GM12878 (cell line): ENCODE measurements at regions not wholly inside any gene's neighbourhood (a gene's known extent, or its start where the extent isn't known, plus 50 kb on each side); places are given as distances from the start of the nearest gene placed in this dataset.

Experiments
- ATAC-seq: fragments of 200-7000 bp; cut with Tn5 transposase; 3 replicates; pipeline ENCODE4 v1.9.1; 2020; ENCODE audit warnings: mild to moderate bottlenecking, moderate library complexity
- BruUV-seq: library from RNA; stranded (reverse); fragments of 400-500 nt; replicated peaks from 2 replicates; lab custom pipeline; 2021; lab: Mats Ljungman, UMichigan
- CTCF ChIA-PET: fragments of 300-600 bp; sonication (Branson Sonifier 250); formaldehyde crosslinking; extraction: SDS; loops from one replicate; lab custom pipeline; 2021; ENCODE audit warnings: inconsistent platforms; lab: Yijun Ruan, JAX
- POLR2A ChIA-PET: fragments of 350-600 bp; formaldehyde crosslinking; extraction: SDS; loops from one replicate; lab custom pipeline; 2021; ENCODE audit warnings: inconsistent platforms; lab: Charles Lee
- RAD21 ChIA-PET: fragments of 300-600 bp; sonication (Branson Sonifier 250); formaldehyde crosslinking; loops from one replicate; lab custom pipeline; 2023; ENCODE audit warnings: antibody characterized with exemption; ENCODE audit not compliant: unreplicated experiment; lab: Charles Lee
- SMC1A ChIA-PET: fragments of 300-600 bp; sonication (Branson Sonifier 250); formaldehyde crosslinking; loops from one replicate; lab custom pipeline; 2023; ENCODE audit not compliant: unreplicated experiment, uncharacterized antibody; lab: Charles Lee
- DNase-seq: peaks from one replicate; pipeline ENCODE4 v3.0.0-alpha.2; 2011; ENCODE audit warnings: low read depth, low spot score
- FAIRE-seq: peaks from 3 replicates; lab custom pipeline; 2011; peaks lifted over from hg19 to GRCh38; lab: Jason Lieb, UNC
- H2AFZ ChIP-seq: 2 replicates; pipeline ENCODE4 v1.6.0; 2011; ENCODE audit warnings: low read depth, low read length, control low read depth; ENCODE audit not compliant: control insufficient read depth
- H3K27ac ChIP-seq: 2 replicates; pipeline ENCODE4 v1.5.1; 2011; ENCODE audit warnings: control low read depth; ENCODE audit not compliant: control insufficient read depth, insufficient read depth
- H3K27me3 ChIP-seq, 2 experiments: replicated peaks in 1 of 2; 2 replicates each; pipeline versions ENCODE4 v1.6.0 to v1.6.1; 2011; ENCODE audit warnings: low read length in 1 of 2; ENCODE audit not compliant: control insufficient read depth in 2 of 2, insufficient read depth in 2 of 2
- H3K36me3 ChIP-seq, 2 experiments: 2 replicates each; pipeline ENCODE4 v1.5.1; 2011; ENCODE audit warnings: low read length in 1 of 2; ENCODE audit not compliant: control insufficient read depth in 2 of 2, insufficient read depth in 2 of 2
- H3K4me1 ChIP-seq: 2 replicates; pipeline ENCODE4 v1.6.1; 2011; ENCODE audit warnings: mild to moderate bottlenecking, low read length, moderate library complexity, mixed read lengths; ENCODE audit not compliant: control insufficient read depth, insufficient read depth
- H3K4me2 ChIP-seq: 2 replicates; pipeline ENCODE4 v1.6.0; 2011; ENCODE audit warnings: control low read depth; ENCODE audit not compliant: control insufficient read depth, insufficient read depth
- H3K4me3 ChIP-seq: fragments of 200-600 bp; sonication (generic); 2 replicates; pipeline ENCODE4 v1.5.1; 2016
- H3K79me2 ChIP-seq: 2 replicates; pipeline ENCODE4 v1.6.0; 2011; ENCODE audit warnings: low read length; ENCODE audit not compliant: control insufficient read depth, insufficient read depth
- H3K9ac ChIP-seq: 2 replicates; pipeline ENCODE4 v1.8.0; 2011; ENCODE audit warnings: low read length, control low read depth, mixed read lengths; ENCODE audit not compliant: control insufficient read depth, insufficient read depth
- H3K9me3 ChIP-seq: replicated peaks from 3 replicates; pipeline ENCODE4 v1.5.1; 2011; ENCODE audit warnings: mild to moderate bottlenecking, low read length; ENCODE audit not compliant: control insufficient read depth, insufficient read depth
- H4K20me1 ChIP-seq: 2 replicates; pipeline ENCODE4 v1.6.0; 2011; ENCODE audit not compliant: control insufficient read depth, insufficient read depth
- CUX1 ChIP-seq: IDR thresholded peaks from 2 replicates; pipeline ENCODE4 v1.6.1; 2012; ENCODE audit warnings: improper control_type of control experiment, low read depth, low read length; ENCODE audit not compliant: insufficient replicate concordance
- IRF4 ChIP-seq: IDR thresholded peaks from 2 replicates; pipeline ENCODE4 v1.6.1; 2011; ENCODE audit warnings: low read depth, low read length
- JUND ChIP-seq: IDR thresholded peaks from 2 replicates; pipeline ENCODE4 v1.6.1; 2012; ENCODE audit warnings: low read depth, mild to moderate bottlenecking, low read length, improper control_type of control experiment, moderate library complexity
- STAT1 ChIP-seq: fragments of 450-650 bp; conservative IDR thresholded peaks from 2 replicates; pipeline ENCODE4 v1.6.1; 2014; ENCODE audit warnings: antibody characterized with exemption, mild to moderate bottlenecking
- ZNF384 ChIP-seq: IDR thresholded peaks from 2 replicates; pipeline ENCODE4 v1.6.1; 2012; ENCODE audit warnings: low read depth, mild to moderate bottlenecking, low read length, improper control_type of control experiment, borderline replicate concordance
- WGBS: methylation state at CpG from one replicate; pipeline ENCODE4 v1.1.6; 2016; ENCODE audit warnings: low lambda C conversion rate; ENCODE audit not compliant: insufficient replicate concordance, insufficient coverage; ENCODE audit errors: missing lambda C conversion rate; 5-methylcytosine and 5-hydroxymethylcytosine counted together
- in situ Hi-C: fragments of 300-500 bp; cut with MboI; formaldehyde crosslinking; loops from 9 replicates; pipeline ENCODE4 v1.14.3; 2018; ENCODE audit warnings: mixed read lengths
- intact Hi-C: fragments of 100-400 bp; cut with micrococcal nuclease; formaldehyde crosslinking; loops from one replicate; pipeline ENCODE4 v1.14.2; 2022; ENCODE audit not compliant: unreplicated experiment

GRCh38 chr14:53652068-53652467 lies 304.6 kb downstream of the BMP4 start (continued):
- TF ChIP-seq ZNF384 (no peak), CUX1 (no peak)

DNA sequence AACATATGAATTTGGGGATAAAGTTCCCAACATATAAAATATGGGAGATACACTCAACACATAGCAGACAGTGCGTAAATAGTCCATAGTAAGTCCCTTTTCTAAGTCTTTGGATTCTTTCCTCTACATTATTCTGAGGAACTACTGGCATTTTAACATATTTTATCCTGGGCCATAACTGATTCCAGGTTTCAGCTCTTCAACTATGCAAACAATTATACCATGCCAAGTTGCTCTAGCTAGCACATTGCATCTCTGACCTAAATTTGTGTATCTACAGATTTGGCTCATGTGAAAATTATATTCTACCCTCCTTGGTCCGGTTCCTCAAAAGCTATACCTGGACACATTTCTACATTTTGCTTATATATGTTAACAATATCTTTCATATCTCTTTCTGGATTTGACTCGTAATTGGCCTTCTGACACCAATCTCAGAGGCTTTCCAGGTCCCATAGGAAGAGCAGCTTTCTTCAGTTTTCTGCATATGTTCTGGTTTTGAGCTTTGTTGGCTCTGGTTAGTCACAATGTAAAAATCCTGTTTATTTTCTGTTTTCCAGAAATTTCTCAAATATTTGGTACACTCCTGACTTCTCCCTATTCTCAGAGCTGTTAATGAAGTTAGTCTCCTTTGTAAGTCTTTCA lies 305.4 kb downstream of the BMP4 start:
- ChIA-PET SMC1A (no interaction called here), CTCF (interaction anchor here (1.8 kb wide), 1 partner anchor 11 kb away, joined by 3 read pairs; no protein-coding TSS in a partner anchor), POLR2A (no interaction called here), RAD21 (no interaction called here)
- no peak for FAIRE-seq
- WGBS: 1% methylated on average over 3 of the region's 3 CpGs
- Histone ChIP-seq H3K4me3 (no peak overlapping the region), H4K20me1 (no peaks in the 10 kb centered on the region), H3K4me2 (no peak overlapping the region), H3K36me3 (no peaks in the 10 kb centered on the region), H2AFZ (no peak overlapping the region), H3K27me3 (no peaks in the 10 kb centered on the region; a peak in 1 of 4 replicates), H3K79me2 (no peaks in the 10 kb centered on the region), H3K9ac (no peak overlapping the region), H3K9me3 (no peaks in the 10 kb centered on the region), H3K4me1 (no peaks in the 10 kb centered on the region), H3K27ac (no peak overlapping the region)
- intact Hi-C loops: no loop called here
- DNase-seq: no peak
- in situ Hi-C loops: no loop called here
- TF ChIP-seq IRF4: no peak
- no peak for TF ChIP-seq STAT1
- no peak for TF ChIP-seq JUND
- no TSS peak for BruUV-seq
- no peak for ATAC-seq
